ENCODE measurements at regions not wholly inside any gene's neighbourhood (a gene's known extent, or its start where the extent isn't known, plus 50 kb on each side); places are given as distances from the start of the nearest gene placed in this dataset.

DNA sequence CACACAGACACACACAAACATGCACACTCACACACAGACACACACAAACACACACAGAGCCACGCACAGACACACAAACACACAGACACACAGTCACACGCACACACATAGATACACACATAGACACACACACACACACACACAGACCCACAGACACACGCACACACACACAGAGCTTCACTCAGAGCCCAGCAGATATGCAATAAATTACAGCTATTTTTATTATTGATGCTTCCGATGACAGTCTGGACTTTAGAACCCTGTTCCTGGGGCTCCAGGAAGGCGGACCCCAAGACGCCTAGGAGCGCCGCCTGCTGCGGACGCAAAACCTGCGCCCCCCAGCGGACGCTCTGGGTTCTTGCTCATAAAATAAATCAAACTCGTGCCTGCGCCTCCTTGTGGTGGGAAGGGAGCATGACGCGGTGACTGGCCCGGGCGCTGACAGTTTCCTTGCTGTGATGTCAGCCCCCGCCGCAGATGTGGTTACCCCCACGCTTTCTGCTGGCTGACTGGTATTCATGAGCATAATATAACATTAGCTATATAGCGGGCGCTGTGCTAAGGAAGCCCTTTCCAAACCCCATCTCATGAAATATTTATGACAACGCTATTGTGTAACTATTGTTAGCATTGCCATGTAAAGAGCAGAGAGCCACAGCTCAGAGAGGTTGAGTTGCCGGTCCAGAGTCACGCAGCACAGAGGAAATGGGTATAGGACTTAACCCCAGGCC, 64.4 kb upstream of the TM9SF2 start:
- 13% methylated on average over 27 of the region's 27 CpGs for WGBS

DNA sequence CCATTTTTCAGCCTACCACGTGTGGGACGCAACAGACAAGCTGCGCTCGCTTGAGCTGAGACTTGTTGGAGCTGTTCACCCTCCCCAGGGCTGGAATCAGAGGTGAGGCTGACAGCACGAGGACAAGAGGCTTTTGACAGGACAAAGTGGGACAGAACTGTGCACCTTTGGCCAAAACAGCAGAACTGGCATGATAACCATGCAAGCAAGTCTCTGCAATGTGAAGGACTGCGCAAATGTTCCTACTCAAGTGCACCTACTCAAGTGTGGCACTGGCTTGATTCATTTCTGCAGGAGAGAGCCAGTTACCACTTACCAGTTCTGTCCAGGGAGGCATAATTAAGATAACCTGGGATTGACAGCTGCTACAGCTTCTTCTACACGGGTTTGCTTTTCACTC, 62.2 kb upstream of the TM9SF2 start:
- no peak for DNase-seq (ENCODE audit: extremely low spot score)
- Histone ChIP-seq H3K27ac (ENCODE audit: low read depth) (no peak overlapping the region), H3K4me3 (ENCODE audit: low read depth, low read length) (no peak overlapping the region), H3K36me3 (ENCODE audit: insufficient read depth) (no peaks in the 10 kb centered on the region), H3K4me1 (ENCODE audit: insufficient read depth) (no peaks in the 10 kb centered on the region)
- 74% methylated on average over 7 of the region's 7 CpGs for WGBS

More for the DNA sequence above, 64.4 kb upstream of the TM9SF2 start:
- Histone ChIP-seq H3K4me1 (ENCODE audit: insufficient read depth) (no peaks in the 10 kb centered on the region), H3K36me3 (ENCODE audit: insufficient read depth) (no peaks in the 10 kb centered on the region), H3K4me3 (ENCODE audit: low read depth, low read length) (no peak overlapping the region), H3K27ac (ENCODE audit: low read depth) (no peak overlapping the region)
- DNase-seq (ENCODE audit: extremely low spot score) = peak; percentile 58

DNA sequence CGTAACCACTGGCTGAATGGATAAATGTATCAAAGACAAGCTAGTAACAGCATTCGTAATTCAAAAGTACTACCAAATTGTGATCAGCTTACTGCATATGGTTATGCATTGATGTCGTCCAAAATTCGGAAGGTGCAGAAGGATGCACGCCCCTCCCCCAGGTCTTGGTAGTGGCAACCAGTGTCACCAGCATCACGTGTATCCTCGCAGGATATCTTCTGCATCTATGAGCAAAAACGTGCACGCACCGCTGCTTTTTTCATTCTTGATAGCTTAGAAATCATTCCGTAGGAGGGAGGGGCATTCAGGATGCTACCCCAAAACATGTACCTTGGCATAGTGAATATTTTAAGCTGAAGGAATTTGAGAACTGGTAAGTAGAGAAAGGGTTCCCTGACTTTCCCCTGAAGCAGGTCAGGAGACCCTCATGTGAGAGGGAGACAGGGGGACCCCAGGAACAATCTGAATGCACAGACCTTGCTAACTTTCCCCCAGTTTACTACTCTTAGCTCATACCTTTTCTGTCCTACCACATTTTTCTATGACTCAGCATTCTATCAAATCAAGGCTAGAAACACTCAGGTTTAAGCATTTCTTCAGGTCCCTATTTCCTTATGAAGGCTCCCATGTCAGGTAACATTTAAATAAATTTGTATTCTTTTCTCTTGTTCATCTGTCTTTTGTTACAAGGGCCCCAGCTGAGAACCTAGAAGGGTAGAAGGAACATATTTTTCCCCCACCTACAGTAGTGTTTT, 61.2 kb upstream of the TM9SF2 start:
- DNase-seq (ENCODE audit: extremely low spot score) = no peak
- Histone ChIP-seq H3K4me1 (ENCODE audit: insufficient read depth) (no peaks in the 10 kb centered on the region), H3K4me3 (ENCODE audit: low read depth, low read length) (no peak overlapping the region), H3K27ac (ENCODE audit: low read depth) (no peak overlapping the region), H3K36me3 (ENCODE audit: insufficient read depth) (no peaks in the 10 kb centered on the region)
- 64% methylated on average over 11 of the region's 11 CpGs for WGBS

DNA sequence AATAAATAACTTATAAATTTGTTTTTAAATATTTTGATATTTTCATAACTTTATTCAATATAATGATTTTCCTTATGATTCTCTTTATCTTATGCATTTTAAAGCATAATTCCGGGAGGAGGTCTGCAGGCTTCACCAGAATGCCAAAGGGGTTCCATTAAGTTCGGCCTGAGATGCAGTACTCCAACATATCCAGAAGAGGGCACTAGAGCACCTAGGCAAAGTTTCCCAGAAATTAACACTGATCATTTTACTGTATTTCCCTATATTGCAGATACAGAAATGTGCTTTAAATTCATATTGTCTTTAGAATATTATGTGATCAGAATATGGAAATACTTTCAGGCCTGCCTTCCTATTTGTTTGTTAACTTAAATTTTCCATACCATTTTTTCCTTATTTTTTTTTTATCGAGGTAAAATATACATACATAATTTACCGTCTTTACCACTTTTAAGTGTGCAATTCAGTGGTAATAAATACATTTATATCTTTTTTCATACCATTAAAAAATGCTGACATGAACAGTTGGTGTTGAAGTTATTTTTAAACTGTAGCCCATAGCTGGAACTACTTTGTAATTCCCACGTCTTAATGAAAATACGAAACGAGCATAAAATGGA, 58.9 kb upstream of the TM9SF2 start:
- DNase-seq (ENCODE audit: extremely low spot score) = no peak
- no peak overlapping the region for H3K27ac ChIP-seq (ENCODE audit: low read depth)
- no peaks in the 10 kb centered on the region for H3K36me3 ChIP-seq (ENCODE audit: insufficient read depth)
- no peak overlapping the region for H3K4me3 ChIP-seq (ENCODE audit: low read depth, low read length)
- 69% methylated on average over 7 of the region's 7 CpGs for WGBS
- H3K4me1 ChIP-seq (ENCODE audit: insufficient read depth) = no peaks in the 10 kb centered on the region

DNA sequence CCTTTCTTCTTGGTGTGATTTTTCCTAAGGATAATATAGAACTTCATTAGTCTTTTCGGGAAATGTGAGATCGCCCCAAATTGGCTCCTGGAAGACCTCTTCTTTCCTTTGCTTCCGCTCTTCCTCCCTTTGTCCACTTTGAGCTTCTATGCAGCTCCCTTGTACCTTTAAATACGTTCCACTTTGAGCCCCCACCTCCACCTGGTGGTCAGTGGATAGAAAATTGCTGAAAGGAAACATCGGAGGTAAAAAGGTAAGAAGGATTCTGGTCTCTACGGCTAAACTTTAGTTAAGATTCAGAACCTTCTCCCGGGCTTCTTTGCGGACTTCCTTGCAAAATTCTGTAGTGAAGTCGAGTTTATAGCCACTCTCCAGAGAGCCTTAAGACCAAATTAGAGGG, 55.0 kb upstream of the TM9SF2 start:
- Histone ChIP-seq H3K36me3 (ENCODE audit: insufficient read depth) (no peaks in the 10 kb centered on the region), H3K4me3 (ENCODE audit: low read depth, low read length) (no peak overlapping the region), H3K4me1 (ENCODE audit: insufficient read depth) (no peaks in the 10 kb centered on the region), H3K27ac (ENCODE audit: low read depth) (no peak overlapping the region)
- WGBS = 72% methylated on average over 9 of the region's 9 CpGs
- no peak for DNase-seq (ENCODE audit: extremely low spot score)

- no peak for DNase-seq (ENCODE audit: extremely low spot score)
- Histone ChIP-seq H3K36me3 (ENCODE audit: insufficient read depth) (no peaks in the 10 kb centered on the region), H3K27ac (ENCODE audit: low read depth) (no peak overlapping the region), H3K4me1 (ENCODE audit: insufficient read depth) (no peaks in the 10 kb centered on the region), H3K4me3 (ENCODE audit: low read depth, low read length) (no peak overlapping the region)
- 92% methylated on average over 5 of the region's 5 CpGs for WGBS
Observed at GRCh38 chr13:99448546-99448945, 52.7 kb upstream of the TM9SF2 start.

- H3K4me1 ChIP-seq (ENCODE audit: insufficient read depth) = no peaks in the 10 kb centered on the region
- H3K4me3 ChIP-seq (ENCODE audit: low read depth, low read length) = no peak overlapping the region
- DNase-seq (ENCODE audit: extremely low spot score) = no peak
- no peak overlapping the region for H3K27ac ChIP-seq (ENCODE audit: low read depth)
- H3K36me3 ChIP-seq (ENCODE audit: insufficient read depth) = no peaks in the 10 kb centered on the region
Observed at GRCh38 chr13:99450416-99450815, 50.9 kb upstream of the TM9SF2 start.
